A549 (cell line): ENCODE measurements at regions not wholly inside any gene's neighbourhood (a gene's known extent, or its start where the extent isn't known, plus 50 kb on each side); places are given as distances from the start of the nearest gene placed in this dataset.

Source experiments
- HDAC2 ChIP-seq: fragments of 200-600 bp; sonication (generic); IDR thresholded peaks from 2 replicates; pipeline ENCODE4 v1.6.1; 2016
- HOXA7 ChIP-seq: fragments of 250-450 bp; sonication (Bioruptor Pico); IDR thresholded peaks from 2 replicates; pipeline ENCODE4 v1.5.0; 2020; ENCODE audit warnings: mild to moderate bottlenecking, moderate library complexity
- POLR2A ChIP-seq: IDR thresholded peaks from 2 replicates; pipeline ENCODE4 v1.6.1; 2012; ENCODE audit warnings: mild to moderate bottlenecking, low read length
- RCOR1 ChIP-seq: fragments of 150-350 bp; IDR thresholded peaks from 2 replicates; pipeline ENCODE4 v1.6.1; 2014; ENCODE audit warnings: antibody characterized with exemption, low read length, low read depth
- RNF2 ChIP-seq: fragments of 200-600 bp; sonication (generic); IDR thresholded peaks from 2 replicates; pipeline ENCODE4 v1.6.1; 2016; ENCODE audit warnings: low read depth, mild to moderate bottlenecking, antibody characterized with exemption, moderate library complexity, borderline replicate concordance
- TF ChIP-seq, protein P1 (sequence below): fragments of >200 bp; sonication (Bioruptor Twin); formaldehyde crosslinking; IDR thresholded peaks from 3 replicates; pipeline ENCODE4 v1.5.1; 2016

DNA sequence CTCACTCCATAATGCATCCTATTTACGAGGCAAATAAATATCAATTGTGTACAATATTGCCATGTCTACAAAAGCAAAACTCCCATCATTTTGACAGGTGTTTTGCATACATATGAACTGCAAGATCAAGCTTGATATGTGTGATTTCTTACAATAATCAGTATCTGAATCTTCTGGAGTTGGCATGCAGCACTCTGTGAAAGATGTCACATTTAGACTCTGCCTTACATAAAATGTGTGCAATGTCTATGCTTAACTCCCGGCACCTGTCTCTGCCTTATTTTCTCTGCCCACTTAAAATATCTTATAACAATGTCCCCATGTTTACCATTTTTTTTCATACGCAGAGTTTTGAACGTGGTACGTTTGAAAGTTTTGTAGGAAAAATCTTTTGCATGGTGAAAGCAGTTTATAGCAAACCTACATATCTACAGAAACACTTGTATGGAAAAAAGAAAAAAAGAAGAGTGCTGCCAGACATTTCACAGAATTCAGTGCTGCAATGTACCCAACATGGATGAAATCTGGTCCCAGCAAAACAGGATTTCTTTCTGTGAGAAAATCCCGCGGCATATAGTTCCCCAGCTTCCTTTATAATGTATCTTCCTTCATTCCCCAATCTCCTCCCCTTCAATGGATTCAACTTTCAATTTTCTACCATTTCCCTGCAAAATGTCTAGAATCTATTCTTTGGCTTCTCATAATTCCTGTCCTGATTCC lies 114.1 kb upstream of the NRP1 start:
- TF ChIP-seq HDAC2, result no peak
- no peak for TF ChIP-seq RCOR1
- TF ChIP-seq, protein P1, sequence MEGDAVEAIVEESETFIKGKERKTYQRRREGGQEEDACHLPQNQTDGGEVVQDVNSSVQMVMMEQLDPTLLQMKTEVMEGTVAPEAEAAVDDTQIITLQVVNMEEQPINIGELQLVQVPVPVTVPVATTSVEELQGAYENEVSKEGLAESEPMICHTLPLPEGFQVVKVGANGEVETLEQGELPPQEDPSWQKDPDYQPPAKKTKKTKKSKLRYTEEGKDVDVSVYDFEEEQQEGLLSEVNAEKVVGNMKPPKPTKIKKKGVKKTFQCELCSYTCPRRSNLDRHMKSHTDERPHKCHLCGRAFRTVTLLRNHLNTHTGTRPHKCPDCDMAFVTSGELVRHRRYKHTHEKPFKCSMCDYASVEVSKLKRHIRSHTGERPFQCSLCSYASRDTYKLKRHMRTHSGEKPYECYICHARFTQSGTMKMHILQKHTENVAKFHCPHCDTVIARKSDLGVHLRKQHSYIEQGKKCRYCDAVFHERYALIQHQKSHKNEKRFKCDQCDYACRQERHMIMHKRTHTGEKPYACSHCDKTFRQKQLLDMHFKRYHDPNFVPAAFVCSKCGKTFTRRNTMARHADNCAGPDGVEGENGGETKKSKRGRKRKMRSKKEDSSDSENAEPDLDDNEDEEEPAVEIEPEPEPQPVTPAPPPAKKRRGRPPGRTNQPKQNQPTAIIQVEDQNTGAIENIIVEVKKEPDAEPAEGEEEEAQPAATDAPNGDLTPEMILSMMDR, result no peak
- no peak for TF ChIP-seq RNF2
- TF ChIP-seq POLR2A, result no peak
- TF ChIP-seq HOXA7 (CRISPR knock-in tag), result no peak
